ENCODE measurements at regions not wholly inside any gene's neighbourhood (a gene's known extent, or its start where the extent isn't known, plus 50 kb on each side); places are given as distances from the start of the nearest gene placed in this dataset.
"Not testable (repeated sequence)": the region's sequence is repeated elsewhere in the genome, so short reads cannot be mapped to it uniquely, and the experiment has no call there.

GRCh38 chr2:234394450-234394849 lies 102.4 kb downstream of the ARL4C start:
- DNase-seq, result no peak
- WGBS, 2 donors, result 87 to 88% methylated on average over 4 of the region's 4 CpGs
- Histone ChIP-seq H3K27me3 (no peaks in the 10 kb centered on the region), H3K27ac (no peak overlapping the region), H3K4me3 (no peak overlapping the region), H3K36me3 (no peaks in the 10 kb centered on the region), H3K4me1 (no peaks in the 10 kb centered on the region), H3K9me3 (no peaks in the 10 kb centered on the region)
- no peak for TF ChIP-seq POLR2A (IDR thresholded peaks at IDR 0.05)
- TF ChIP-seq CTCF (IDR thresholded peaks at IDR 0.05), result no peak
- intact Hi-C loops (cut with DNase I), result no loop called here

GRCh38 chr2:234393354-234393753 lies 103.5 kb downstream of the ARL4C start:
- no peak overlapping the region for H3K4me3 ChIP-seq
- H3K27me3 ChIP-seq, result no peaks in the 10 kb centered on the region
- H3K9me3 ChIP-seq, result no peaks in the 10 kb centered on the region
- TF ChIP-seq POLR2A (IDR thresholded peaks at IDR 0.05) (no peak), CTCF (IDR thresholded peaks at IDR 0.05) (no peak)
- 69 to 92% methylated on average over 3 of the region's 3 CpGs for WGBS, 2 donors
- no peak overlapping the region for H3K27ac ChIP-seq
- no peaks in the 10 kb centered on the region for H3K4me1 ChIP-seq
- DNase-seq, result no peak
- intact Hi-C loops (cut with DNase I), result no loop called here
- H3K36me3 ChIP-seq, result no peaks in the 10 kb centered on the region

DNA sequence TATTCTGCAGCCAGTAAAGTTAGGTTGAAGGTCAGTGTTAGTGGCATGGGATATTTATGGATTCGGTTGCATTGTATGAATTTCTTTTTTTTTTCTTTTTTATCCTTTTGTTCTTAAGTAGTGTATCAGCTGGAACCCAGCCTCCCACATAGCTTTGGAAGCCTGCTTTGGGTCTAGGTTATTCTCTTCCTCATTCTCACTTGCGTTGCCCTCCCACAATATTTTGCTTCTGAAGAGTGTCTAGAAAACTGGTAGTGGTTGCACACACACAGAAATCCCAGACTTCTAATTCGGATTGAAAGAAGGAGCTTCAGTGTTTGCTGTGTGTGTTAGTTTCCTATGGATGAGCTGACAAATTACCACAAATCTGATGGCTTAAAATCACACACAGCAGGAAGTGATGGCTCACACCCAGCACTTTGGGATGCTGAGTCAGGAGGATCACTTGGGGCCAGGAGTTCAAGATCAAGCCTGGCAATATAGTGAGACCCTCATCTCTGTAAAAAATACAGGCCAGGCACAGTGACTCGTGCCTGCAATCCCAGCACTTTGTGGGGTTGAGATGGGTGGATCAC lies 104.8 kb downstream of the ARL4C start:
- TF ChIP-seq POLR2A (IDR thresholded peaks at IDR 0.05) (no peak), CTCF (IDR thresholded peaks at IDR 0.05) (no peak)
- 76 to 85% methylated on average over 3 to 4 of the region's 4 CpGs for WGBS, 2 donors
- H3K36me3 ChIP-seq, result no peaks in the 10 kb centered on the region

DNA sequence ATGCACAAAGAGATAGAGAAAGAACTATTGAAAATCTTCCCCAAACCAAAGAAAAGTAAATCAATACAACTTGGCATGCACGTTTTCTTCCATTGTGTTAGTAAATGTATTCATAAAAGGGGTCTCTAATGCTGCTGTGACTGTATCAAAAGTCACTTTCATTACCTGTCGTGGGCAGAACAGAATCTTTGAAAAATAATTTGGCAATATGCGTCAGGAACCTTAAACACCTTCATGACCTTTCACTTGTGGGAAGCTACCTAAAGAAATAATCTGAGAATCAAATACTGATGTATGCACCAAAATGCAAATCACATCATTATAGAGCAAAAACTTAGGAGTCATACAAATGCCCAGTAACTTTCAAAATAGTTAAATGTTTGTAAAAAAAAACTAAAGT lies 105.3 kb downstream of the ARL4C start:
- no peaks in the 10 kb centered on the region for H3K36me3 ChIP-seq
- TF ChIP-seq CTCF (IDR thresholded peaks at IDR 0.05), result no peak
- no peak for TF ChIP-seq POLR2A (IDR thresholded peaks at IDR 0.05)
- intact Hi-C loops (cut with DNase I), result no loop called here
- no peak for DNase-seq
- no peaks in the 10 kb centered on the region for H3K9me3 ChIP-seq
- no peak overlapping the region for H3K27ac ChIP-seq
- no peaks in the 10 kb centered on the region for H3K27me3 ChIP-seq
- no peaks in the 10 kb centered on the region for H3K4me1 ChIP-seq
- 78 to 90% methylated on average over 3 of the region's 3 CpGs for WGBS, 2 donors
- H3K4me3 ChIP-seq, result no peak overlapping the region

More for the DNA sequence above, 104.8 kb downstream of the ARL4C start:
- DNase-seq, result no peak
- H3K27ac ChIP-seq, result no peak overlapping the region
- H3K4me1 ChIP-seq, result no peaks in the 10 kb centered on the region
- H3K27me3 ChIP-seq, result no peaks in the 10 kb centered on the region
- H3K4me3 ChIP-seq, result no peak overlapping the region
- H3K9me3 ChIP-seq, result no peaks in the 10 kb centered on the region
- intact Hi-C loops (cut with DNase I), result no loop called here

DNA sequence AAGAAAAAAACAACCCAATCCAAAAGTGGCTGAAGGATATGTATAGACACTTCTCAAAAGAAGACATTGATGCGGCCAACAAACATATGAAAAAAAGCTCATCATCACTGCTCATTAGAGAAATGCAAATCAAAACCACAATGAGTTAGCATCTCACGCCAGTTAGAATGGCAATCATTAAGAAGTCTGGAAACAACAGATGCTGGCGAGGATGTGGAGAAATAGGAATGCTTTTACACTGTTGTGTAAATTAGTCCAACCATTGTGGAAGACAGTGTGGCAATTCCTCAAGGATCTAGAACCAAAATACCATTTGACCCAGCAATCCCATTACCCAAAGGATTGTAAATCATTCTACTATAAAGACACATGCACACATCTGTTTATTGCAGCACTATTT lies 107.2 kb downstream of the ARL4C start:
- H3K4me3 ChIP-seq; H3K27ac ChIP-seq; intact Hi-C loops (cut with DNase I); H3K36me3 ChIP-seq; H3K4me1 ChIP-seq; H3K9me3 ChIP-seq; H3K27me3 ChIP-seq; DNase-seq: not testable (repeated sequence)
- WGBS, 2 donors, result 72 to 81% methylated on average over 3 of the region's 3 CpGs

GRCh38 chr2:234388591-234388990 lies 108.3 kb downstream of the ARL4C start:
- no peaks in the 10 kb centered on the region for H3K4me1 ChIP-seq
- H3K9me3 ChIP-seq, result no peaks in the 10 kb centered on the region
- 63 to 79% methylated on average over 5 of the region's 5 CpGs for WGBS, 2 donors
- H3K36me3 ChIP-seq, result no peaks in the 10 kb centered on the region
- TF ChIP-seq POLR2A (IDR thresholded peaks at IDR 0.05) (no peak), CTCF (IDR thresholded peaks at IDR 0.05) (no peak)
- no peaks in the 10 kb centered on the region for H3K27me3 ChIP-seq
- DNase-seq, result no peak
- no peak overlapping the region for H3K27ac ChIP-seq
- no peak overlapping the region for H3K4me3 ChIP-seq
- intact Hi-C loops (cut with DNase I), result no loop called here
